HS-5 (cell line): ENCODE measurements at regions not wholly inside any gene's neighbourhood (a gene's known extent, or its start where the extent isn't known, plus 50 kb on each side); places are given as distances from the start of the nearest gene placed in this dataset.
A peak's percentile ranks its signal among the peaks of the same experiment; 100 is the strongest.
"Not testable (repeated sequence)": the region's sequence is repeated elsewhere in the genome, so short reads cannot be mapped to it uniquely, and the experiment has no call there.

ENCODE experiments used
- DNase-seq: peaks from one replicate; pipeline ENCODE4 v3.0.0-alpha.2; 2012; ENCODE audit warnings: low read depth

- DNase-seq, result no peak
These were observed 50.5 kb upstream of the CD99 start for GRCh38 chrX:2640436-2641150.

GRCh38 chrX:2638279-2638678, 52.8 kb upstream of the CD99 start:
- DNase-seq, result no peak

GRCh38 chrX:2635342-2635741, 55.8 kb upstream of the CD99 start:
- no peak for DNase-seq

- no peak for DNase-seq
These were observed 58.3 kb upstream of the CD99 start for GRCh38 chrX:2632533-2633504.

GRCh38 chrX:2631743-2632532, 59.2 kb upstream of the CD99 start:
- no peak for DNase-seq

GRCh38 chrX:2630935-2631742, 60.0 kb upstream of the CD99 start:
- not testable (repeated sequence) for DNase-seq

- not testable (repeated sequence) for DNase-seq
These were observed 60.8 kb upstream of the CD99 start for GRCh38 chrX:2630008-2630934.

- no peak for DNase-seq
These were observed 61.6 kb upstream of the CD99 start for GRCh38 chrX:2629316-2630007.

- DNase-seq, result no peak
These were observed 62.3 kb upstream of the CD99 start for GRCh38 chrX:2628751-2629315.

- no peak for DNase-seq
These were observed 63.7 kb upstream of the CD99 start for GRCh38 chrX:2627272-2627867.

- no peak for DNase-seq
These were observed 64.3 kb upstream of the CD99 start for GRCh38 chrX:2626750-2627149.

- no peak for DNase-seq
These were observed 70.5 kb upstream of the CD99 start for GRCh38 chrX:2620576-2620975.

- DNase-seq, result no peak
These were observed 72.6 kb upstream of the CD99 start for GRCh38 chrX:2618516-2618915.

- peak; percentile 78 for DNase-seq
These were observed 76.2 kb upstream of the CD99 start for GRCh38 chrX:2614911-2615310.

GRCh38 chrX:2610246-2611170, 80.6 kb upstream of the CD99 start:
- no peak for DNase-seq

- DNase-seq, result no peak
These were observed 81.5 kb upstream of the CD99 start for GRCh38 chrX:2609431-2610238.
